Loucy (cell line): ENCODE measurements at regions not wholly inside any gene's neighbourhood (a gene's known extent, or its start where the extent isn't known, plus 50 kb on each side); places are given as distances from the start of the nearest gene placed in this dataset.

Source experiments
- H2AFZ ChIP-seq: fragments of 200-600 bp; sonication (generic); 2 replicates; pipeline ENCODE4 v1.6.0; 2016; ENCODE audit warnings: antibody characterized with exemption, mild to moderate bottlenecking, low read length, moderate library complexity
- H3F3A ChIP-seq: fragments of 200-600 bp; 2 replicates; pipeline ENCODE4 v1.6.0; 2016; ENCODE audit warnings: antibody characterized with exemption, low read depth, mild to moderate bottlenecking
- H3K27me3 ChIP-seq: fragments of 200-600 bp; sonication (generic); 2 replicates; pipeline ENCODE4 v1.6.1; 2014; ENCODE audit warnings: low read length, mild to moderate bottlenecking; ENCODE audit not compliant: insufficient read depth, poor library complexity, severe bottlenecking
- H3K36me3 ChIP-seq: fragments of 200-600 bp; sonication (generic); 2 replicates; pipeline ENCODE4 v1.6.1; 2016; ENCODE audit warnings: low read length; ENCODE audit not compliant: insufficient read depth
- H3K4me1 ChIP-seq: fragments of 200-600 bp; sonication (generic); 2 replicates; pipeline ENCODE4 v1.5.1; 2014; ENCODE audit warnings: low read length, mild to moderate bottlenecking; ENCODE audit not compliant: insufficient read depth, poor library complexity, severe bottlenecking
- H3K4me2 ChIP-seq: fragments of 200-600 bp; sonication (generic); 2 replicates; pipeline ENCODE4 v1.6.0; 2014; ENCODE audit warnings: antibody characterized with exemption, low read length, low read depth, mild to moderate bottlenecking; ENCODE audit not compliant: poor library complexity, severe bottlenecking
- H3K4me3 ChIP-seq: fragments of 200-600 bp; sonication (generic); 2 replicates; pipeline ENCODE4 v1.5.1; 2014; ENCODE audit warnings: low read length, mild to moderate bottlenecking, mixed read lengths; ENCODE audit not compliant: poor library complexity, severe bottlenecking
- H3K79me2 ChIP-seq: fragments of 200-600 bp; sonication (generic); 2 replicates; pipeline ENCODE4 v1.6.1; 2014; ENCODE audit warnings: low read length; ENCODE audit not compliant: insufficient read depth
- H3K9ac ChIP-seq: fragments of 200-600 bp; sonication (generic); 2 replicates; pipeline ENCODE4 v1.6.0; 2014; ENCODE audit warnings: mild to moderate bottlenecking, low read depth, low read length, moderate library complexity; ENCODE audit not compliant: poor library complexity, severe bottlenecking
- H3K9me2 ChIP-seq: fragments of 200-600 bp; sonication (generic); replicated peaks from 2 replicates; pipeline ENCODE4 v1.6.1; 2016; ENCODE audit warnings: low read depth, low read length, mixed read lengths
- H3K9me3 ChIP-seq: fragments of 200-600 bp; sonication (generic); 2 replicates; pipeline ENCODE4 v1.6.1; 2014; ENCODE audit warnings: mild to moderate bottlenecking, antibody characterized with exemption, low read length, low read depth; ENCODE audit not compliant: insufficient read depth
- H4K20me1 ChIP-seq: fragments of 200-600 bp; sonication (generic); 2 replicates; pipeline ENCODE4 v1.6.0; 2014; ENCODE audit warnings: antibody characterized with exemption, low read length, mild to moderate bottlenecking; ENCODE audit not compliant: insufficient read depth, poor library complexity, severe bottlenecking
- EZH2phosphoT487 ChIP-seq: fragments of 200-600 bp; IDR thresholded peaks from 2 replicates; pipeline ENCODE4 v1.6.1; 2018; ENCODE audit warnings: antibody characterized with exemption, mild to moderate bottlenecking, moderate library complexity, borderline replicate concordance
- TF ChIP-seq, protein P1 (sequence below): fragments of 200-600 bp; sonication (generic); conservative IDR thresholded peaks from 2 replicates; pipeline ENCODE4 v1.5.1; 2014; ENCODE audit warnings: mild to moderate bottlenecking, antibody characterized with exemption, low read length

DNA sequence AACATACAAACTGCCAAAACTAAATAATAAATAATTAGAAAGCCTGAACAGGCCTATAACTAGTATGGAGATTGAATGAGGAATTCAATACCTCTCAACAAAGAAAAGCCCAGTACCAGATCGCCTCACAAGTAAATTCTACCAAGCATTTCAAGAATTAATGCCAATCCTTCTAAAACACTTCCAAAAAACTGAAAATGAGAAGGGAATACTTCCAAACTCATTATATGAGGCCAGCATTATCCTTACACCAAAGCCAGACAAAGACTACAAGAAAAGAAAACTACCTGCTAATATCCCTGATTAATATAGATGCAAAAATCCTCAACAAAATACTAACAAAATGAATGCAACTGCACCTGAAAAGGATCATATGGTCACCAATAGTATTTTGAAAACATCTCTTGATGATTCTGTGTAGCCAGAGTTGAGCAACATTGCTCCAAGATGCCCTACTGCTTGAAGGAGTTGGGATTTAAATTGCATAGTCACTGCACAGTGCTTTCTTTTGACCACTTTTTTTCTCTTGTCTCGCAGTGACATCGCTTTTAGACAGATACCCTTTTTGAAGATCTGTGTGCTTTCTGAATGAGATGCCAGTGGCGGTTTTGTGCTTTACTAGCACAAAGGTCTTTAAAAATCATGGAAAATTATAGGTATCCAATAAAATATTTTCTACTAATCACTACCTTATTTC lies 487.2 kb upstream of the RASGRP1 start:
- no peaks in the 10 kb centered on the region for H4K20me1 ChIP-seq
- no peaks in the 10 kb centered on the region for H3F3A ChIP-seq
- TF ChIP-seq EZH2phosphoT487 = no peak
- TF ChIP-seq, protein P1, sequence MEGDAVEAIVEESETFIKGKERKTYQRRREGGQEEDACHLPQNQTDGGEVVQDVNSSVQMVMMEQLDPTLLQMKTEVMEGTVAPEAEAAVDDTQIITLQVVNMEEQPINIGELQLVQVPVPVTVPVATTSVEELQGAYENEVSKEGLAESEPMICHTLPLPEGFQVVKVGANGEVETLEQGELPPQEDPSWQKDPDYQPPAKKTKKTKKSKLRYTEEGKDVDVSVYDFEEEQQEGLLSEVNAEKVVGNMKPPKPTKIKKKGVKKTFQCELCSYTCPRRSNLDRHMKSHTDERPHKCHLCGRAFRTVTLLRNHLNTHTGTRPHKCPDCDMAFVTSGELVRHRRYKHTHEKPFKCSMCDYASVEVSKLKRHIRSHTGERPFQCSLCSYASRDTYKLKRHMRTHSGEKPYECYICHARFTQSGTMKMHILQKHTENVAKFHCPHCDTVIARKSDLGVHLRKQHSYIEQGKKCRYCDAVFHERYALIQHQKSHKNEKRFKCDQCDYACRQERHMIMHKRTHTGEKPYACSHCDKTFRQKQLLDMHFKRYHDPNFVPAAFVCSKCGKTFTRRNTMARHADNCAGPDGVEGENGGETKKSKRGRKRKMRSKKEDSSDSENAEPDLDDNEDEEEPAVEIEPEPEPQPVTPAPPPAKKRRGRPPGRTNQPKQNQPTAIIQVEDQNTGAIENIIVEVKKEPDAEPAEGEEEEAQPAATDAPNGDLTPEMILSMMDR = no peak
- peaks cover 7% of the 10 kb centered on the region; the same call in 1 of the 2 replicates for H3K9me3 ChIP-seq
- no peak overlapping the region for H3K4me2 ChIP-seq
- no peak overlapping the region for H3K9ac ChIP-seq
- H3K4me1 ChIP-seq = no peaks in the 10 kb centered on the region
- H2AFZ ChIP-seq = no peak overlapping the region
- H3K4me3 ChIP-seq = no peak overlapping the region
- no peaks in the 10 kb centered on the region for H3K9me2 ChIP-seq
- no peaks in the 10 kb centered on the region for H3K27me3 ChIP-seq
- H3K79me2 ChIP-seq = no peaks in the 10 kb centered on the region
- H3K36me3 ChIP-seq = no peaks in the 10 kb centered on the region

DNA sequence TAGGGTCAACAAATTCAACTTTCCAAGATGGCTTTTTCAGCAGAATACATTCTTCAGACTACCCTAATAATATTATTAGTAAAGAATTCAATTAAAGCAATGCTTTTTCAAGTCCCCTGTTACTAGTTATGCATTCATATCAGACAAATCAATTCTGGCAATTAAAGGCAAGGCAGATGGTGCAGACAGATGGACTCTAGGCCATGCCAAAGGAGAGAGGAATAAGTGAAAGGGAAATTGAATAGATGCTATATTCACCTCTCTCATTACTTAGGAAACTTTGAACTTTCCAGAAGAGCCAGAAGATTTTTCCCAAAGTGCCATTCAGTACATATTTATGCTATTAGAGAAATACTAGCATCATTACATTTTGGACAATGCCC lies 487.7 kb upstream of the RASGRP1 start:
- Histone ChIP-seq H4K20me1 (no peaks in the 10 kb centered on the region), H3K4me2 (no peak overlapping the region), H3F3A (no peaks in the 10 kb centered on the region), H3K9ac (no peak overlapping the region), H2AFZ (no peak overlapping the region), H3K36me3 (no peaks in the 10 kb centered on the region), H3K4me3 (no peak overlapping the region), H3K79me2 (no peaks in the 10 kb centered on the region), H3K27me3 (no peaks in the 10 kb centered on the region), H3K9me3 (peaks cover 7% of the 10 kb centered on the region; the same call in 1 of the 2 replicates), H3K4me1 (no peaks in the 10 kb centered on the region), H3K9me2 (no peaks in the 10 kb centered on the region)
- TF ChIP-seq, protein P1 = no peak
- TF ChIP-seq EZH2phosphoT487 = no peak

DNA sequence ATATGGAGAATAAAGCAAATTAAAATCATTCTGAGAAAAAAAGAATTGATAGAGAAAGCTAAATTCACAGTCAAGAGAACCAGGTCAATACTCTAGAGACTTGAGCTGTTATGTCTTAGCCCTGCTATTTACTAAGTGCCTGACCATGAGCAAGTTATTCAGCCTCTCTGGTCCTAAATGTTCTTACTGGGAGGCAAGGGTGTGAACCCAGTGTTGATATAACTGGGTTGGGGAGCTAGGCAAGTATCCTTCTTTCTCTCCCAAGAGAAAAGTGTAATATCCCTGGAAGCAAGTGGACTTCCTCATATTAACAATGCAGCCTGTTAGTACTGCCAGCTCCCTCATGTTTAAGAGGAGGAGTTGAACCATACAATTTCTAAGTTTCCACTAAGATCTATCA lies 488.9 kb upstream of the RASGRP1 start:
- Histone ChIP-seq H4K20me1 (no peaks in the 10 kb centered on the region), H3F3A (no peaks in the 10 kb centered on the region), H3K4me3 (no peak overlapping the region), H2AFZ (no peak overlapping the region), H3K27me3 (no peaks in the 10 kb centered on the region), H3K9ac (no peak overlapping the region), H3K4me1 (no peaks in the 10 kb centered on the region), H3K9me3 (peaks cover 7% of the 10 kb centered on the region; the same call in 1 of the 2 replicates), H3K9me2 (no peaks in the 10 kb centered on the region), H3K79me2 (no peaks in the 10 kb centered on the region), H3K4me2 (no peak overlapping the region), H3K36me3 (no peaks in the 10 kb centered on the region)
- TF ChIP-seq, protein P1 = no peak
- no peak for TF ChIP-seq EZH2phosphoT487
